ENCODE measurements at regions not wholly inside any gene's neighbourhood (a gene's known extent, or its start where the extent isn't known, plus 50 kb on each side); places are given as distances from the start of the nearest gene placed in this dataset.
"Not testable (repeated sequence)": the region's sequence is repeated elsewhere in the genome, so short reads cannot be mapped to it uniquely, and the experiment has no call there.

GRCh38 chr5:135731034-135731433, 103.4 kb upstream of the SLC25A48 start:
- not testable (repeated sequence) for TF ChIP-seq CTCF (IDR thresholded peaks at IDR 0.05; ENCODE audit: borderline replicate concordance, extremely low read depth, low read length, poor library complexity, severe bottlenecking); EZH2 (IDR thresholded peaks at IDR 0.05; ENCODE audit: borderline replicate concordance, low read depth, low read length, severe bottlenecking)

Measured in DND-41 (cell line).